HG03025 (cell line): ENCODE measurements at regions not wholly inside any gene's neighbourhood (a gene's known extent, or its start where the extent isn't known, plus 50 kb on each side); places are given as distances from the start of the nearest gene placed in this dataset.

Experiments
- ATAC-seq: cut with Tn5 transposase; IDR thresholded peaks from one replicate; pipeline ENCODE4 v1.9.1; 2021; ENCODE audit warnings: mild to moderate bottlenecking, moderate library complexity; ENCODE audit not compliant: unreplicated experiment, low FRiP score

DNA sequence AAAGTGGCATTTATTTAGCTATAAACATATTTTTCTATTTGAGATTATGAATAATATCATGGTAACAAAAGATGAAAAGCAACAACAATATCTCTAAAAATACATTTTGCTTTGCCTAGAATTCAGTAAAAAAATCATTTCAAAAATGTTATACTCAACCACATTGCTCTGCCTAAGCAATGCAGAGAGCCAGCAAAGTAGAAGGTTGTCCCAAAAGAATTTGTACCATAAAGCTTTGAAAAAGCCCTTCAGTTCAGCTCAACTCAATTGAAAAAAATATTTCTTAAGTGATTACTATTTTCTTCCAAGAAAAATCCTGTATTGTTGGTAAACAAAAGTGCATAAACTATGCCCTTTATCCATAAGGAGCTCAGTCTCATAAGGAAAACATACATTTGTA, 301.2 kb upstream of the ARSJ start:
- no peak for ATAC-seq

- ATAC-seq, result no peak
Measured at GRCh38 chr4:114281164-114281960, 301.9 kb upstream of the ARSJ start.

GRCh38 chr4:114282937-114283336, 303.5 kb upstream of the ARSJ start:
- ATAC-seq, result no peak

DNA sequence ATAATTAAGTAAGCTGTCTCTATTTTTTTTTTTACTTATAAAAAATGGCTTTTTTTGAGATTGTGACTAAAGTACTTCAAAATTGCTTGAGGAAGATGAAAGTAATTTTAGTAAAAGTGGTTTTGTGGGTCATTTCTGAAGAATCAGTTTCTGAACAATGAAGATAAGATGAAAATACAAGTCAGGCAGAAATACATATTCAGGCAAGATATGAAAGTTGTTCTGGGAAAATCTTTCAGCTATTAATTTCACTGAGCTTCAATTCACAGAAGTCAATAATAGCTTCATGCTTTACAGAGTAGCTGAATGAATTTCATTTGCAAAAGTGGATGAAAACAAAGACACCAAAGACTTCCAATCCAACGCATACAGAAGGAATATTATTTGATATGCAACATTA, 305.2 kb upstream of the ARSJ start:
- no peak for ATAC-seq

DNA sequence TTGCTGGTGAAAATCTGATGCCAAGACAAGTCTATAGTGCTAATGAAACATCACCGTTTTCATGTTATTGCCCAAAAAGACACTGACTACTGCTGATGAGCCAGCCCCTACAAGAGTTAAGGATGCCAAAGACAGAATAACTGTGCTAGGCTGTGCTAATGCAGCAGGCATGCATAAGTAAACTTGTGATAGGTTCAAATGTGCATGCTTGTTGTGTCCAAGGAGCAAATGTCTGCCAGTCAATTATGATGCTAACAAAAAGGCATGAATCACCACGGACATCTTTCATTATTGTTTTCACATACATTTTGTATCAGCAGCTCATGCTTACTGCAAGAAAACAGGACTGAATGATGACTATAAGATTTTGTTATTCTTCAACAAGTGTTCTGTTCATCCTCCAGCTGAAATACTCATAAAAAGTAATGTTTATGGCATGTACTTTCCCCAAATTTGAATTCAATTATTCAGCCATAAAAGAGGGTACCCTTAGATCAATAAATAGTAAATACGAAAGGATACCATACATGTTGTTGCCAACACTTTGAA, 306.9 kb upstream of the ARSJ start:
- ATAC-seq, result no peak

- no peak for ATAC-seq
Measured at GRCh38 chr4:114287079-114287696, 307.7 kb upstream of the ARSJ start.

- no peak for ATAC-seq
Measured at GRCh38 chr4:114296126-114296525, 302.5 kb upstream of the UGT8 start.

DNA sequence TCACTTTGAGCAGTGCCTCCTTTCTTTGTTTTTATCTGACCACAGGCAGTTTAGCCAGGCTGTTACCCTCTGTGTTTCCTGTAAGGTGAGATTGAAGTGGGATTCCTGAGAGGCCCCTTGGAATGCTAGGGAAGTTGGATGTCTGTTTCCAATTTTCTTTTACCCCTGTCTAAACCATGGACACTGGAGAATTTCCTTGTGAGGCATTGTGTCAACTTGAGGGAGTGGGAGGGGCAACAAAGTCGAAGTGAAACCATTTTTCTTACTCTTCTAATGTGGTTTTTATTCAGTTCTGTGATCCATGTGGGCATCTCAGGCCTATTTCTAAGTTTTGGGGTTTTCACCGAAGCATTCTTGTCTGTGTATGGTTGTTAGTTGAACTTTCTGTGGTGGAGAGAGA, 296.1 kb upstream of the UGT8 start:
- no peak for ATAC-seq

- ATAC-seq, result no peak
Measured at GRCh38 chr4:114304046-114304445, 294.6 kb upstream of the UGT8 start.

- no peak for ATAC-seq
Measured at GRCh38 chr4:114304567-114304966, 294.0 kb upstream of the UGT8 start.

DNA sequence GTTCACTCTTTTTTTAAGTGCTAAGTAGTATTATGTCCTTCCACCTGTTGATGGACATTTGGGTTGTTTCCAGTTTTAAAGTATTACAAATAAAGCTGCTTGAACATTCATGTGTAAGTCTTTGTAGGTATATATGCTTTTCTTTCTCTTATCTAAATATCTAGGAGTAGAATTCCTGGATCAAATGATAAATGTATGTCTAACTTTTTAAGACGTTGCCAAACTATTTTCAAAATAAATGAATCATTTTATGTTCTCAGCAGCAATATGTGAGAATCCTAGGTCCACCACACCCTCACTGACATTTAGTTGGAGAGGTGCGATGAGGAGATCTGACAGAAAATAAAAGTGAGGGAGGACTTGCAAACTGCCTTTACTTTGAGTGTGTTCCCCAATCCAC, 291.7 kb upstream of the UGT8 start:
- no peak for ATAC-seq

- no peak for ATAC-seq
Measured at GRCh38 chr4:114310296-114310925, 288.2 kb upstream of the UGT8 start.

GRCh38 chr4:114311787-114312186, 286.8 kb upstream of the UGT8 start:
- ATAC-seq, result no peak

DNA sequence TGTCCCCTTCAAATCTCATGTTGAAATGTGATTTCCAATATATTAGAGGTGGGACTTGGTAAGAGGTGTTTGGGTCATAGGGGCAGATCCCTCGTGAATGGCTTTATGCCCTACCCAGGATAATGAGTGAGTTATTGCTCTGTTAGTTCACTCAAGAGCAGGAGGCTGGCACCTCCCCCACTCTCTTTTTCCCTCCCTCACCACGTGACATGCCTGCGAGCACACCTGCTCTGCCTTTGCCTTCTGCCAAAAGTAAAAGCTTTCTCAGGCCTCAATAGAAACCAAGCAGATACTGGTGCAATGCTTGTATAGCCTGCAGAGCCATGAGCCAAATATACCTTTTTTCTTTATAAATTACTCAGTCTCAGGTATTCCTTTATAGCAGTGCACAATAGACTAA, 286.3 kb upstream of the UGT8 start:
- no peak for ATAC-seq

GRCh38 chr4:114316789-114317188, 281.8 kb upstream of the UGT8 start:
- no peak for ATAC-seq

GRCh38 chr4:114317564-114317963, 281.0 kb upstream of the UGT8 start:
- no peak for ATAC-seq

DNA sequence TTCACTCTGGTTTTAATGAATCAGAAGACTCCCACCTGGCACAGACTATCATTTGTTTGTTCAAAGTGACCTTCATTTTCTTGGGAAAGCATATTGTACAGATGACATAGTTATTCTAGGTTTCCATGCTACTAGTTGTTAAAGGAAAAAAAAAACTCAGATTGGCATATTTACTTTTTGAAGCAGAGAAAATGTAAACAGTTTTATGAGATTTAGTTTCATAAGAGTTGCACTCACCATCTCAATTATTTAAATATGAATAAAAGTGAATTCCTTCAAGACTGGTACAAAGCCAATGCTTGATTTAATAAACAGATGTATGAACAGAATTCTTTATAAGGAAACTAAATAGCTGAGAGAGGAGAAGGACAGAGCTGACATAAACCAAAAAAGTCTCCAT, 280.3 kb upstream of the UGT8 start:
- no peak for ATAC-seq

GRCh38 chr4:114320126-114320525, 278.5 kb upstream of the UGT8 start:
- ATAC-seq, result no peak

GRCh38 chr4:114321366-114321765, 277.2 kb upstream of the UGT8 start:
- ATAC-seq, result no peak

DNA sequence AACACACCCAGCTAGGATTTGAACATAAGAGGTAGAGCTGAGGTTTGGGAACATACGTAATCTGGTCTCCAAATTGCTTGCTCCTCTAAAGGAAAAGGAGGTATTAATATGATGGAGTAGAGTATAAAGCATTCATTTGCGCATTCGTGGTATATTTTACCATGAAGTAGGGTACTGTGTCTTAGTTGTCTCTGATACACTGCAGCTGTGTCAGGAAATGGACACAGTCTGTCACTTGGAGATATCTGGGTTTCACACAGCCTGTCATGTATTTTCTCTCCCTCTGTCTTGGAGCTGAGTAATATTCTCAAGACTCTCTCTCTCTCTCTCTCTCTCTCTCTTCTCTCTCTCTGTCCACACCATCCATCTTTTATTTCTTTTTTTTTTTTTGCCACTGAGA, 274.8 kb upstream of the UGT8 start:
- ATAC-seq, result no peak

DNA sequence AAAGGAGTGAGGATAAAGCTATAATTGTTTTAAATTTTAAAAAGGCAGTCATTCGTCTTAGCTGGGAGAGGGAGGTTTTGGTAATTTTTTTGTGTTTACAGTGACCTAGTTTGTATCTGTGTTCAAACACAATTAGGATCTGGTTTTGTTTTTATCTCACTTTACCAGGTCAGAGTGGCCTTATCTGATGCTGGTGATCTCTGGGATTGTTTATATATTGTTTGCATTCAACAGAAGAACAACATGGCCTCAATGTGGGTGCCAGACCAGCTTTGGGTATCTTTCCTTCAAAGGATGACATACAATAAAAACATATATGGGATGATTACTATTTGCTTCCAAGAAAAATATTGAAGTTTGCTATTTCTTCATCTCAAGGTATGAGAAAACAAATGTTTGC, 272.2 kb upstream of the UGT8 start:
- ATAC-seq, result no peak

DNA sequence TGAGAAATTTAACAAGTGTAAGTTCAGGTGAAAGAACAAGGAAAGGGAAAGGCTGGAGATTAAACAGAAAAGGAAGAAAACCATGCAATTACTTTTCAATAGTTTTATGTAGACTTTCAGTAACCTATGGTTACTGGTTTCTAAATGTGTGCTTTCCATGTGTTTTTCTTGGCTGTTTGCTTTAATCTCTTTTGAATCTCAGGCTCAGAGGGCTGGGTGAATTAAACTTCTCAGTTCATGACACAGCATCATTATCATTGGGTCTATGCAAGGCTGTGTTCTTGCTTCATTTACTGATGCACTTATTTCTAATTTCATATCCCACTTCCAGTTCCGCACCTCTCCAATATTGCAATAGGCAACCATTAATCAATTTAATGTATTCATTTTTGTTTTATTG, 266.5 kb upstream of the UGT8 start:
- ATAC-seq, result no peak
